Stimulated activated CD8-positive, alpha-beta memory T cell treated with anti-CD3 and anti-CD28 coated beads, Interleukin-4, amount 100 ng/mL, for 4 hours (primary cell): ENCODE measurements at regions not wholly inside any gene's neighbourhood (a gene's known extent, or its start where the extent isn't known, plus 50 kb on each side); places are given as distances from the start of the nearest gene placed in this dataset.
"Not testable (repeated sequence)": the region's sequence is repeated elsewhere in the genome, so short reads cannot be mapped to it uniquely, and the experiment has no call there.

Experiments
- DNase-seq, 2 donors: peaks; one replicate each; pipeline ENCODE4 v3.0.0-alpha.2; 2020; ENCODE audit warnings: low read depth in 2 of 2, low spot score in 1 of 2

- DNase-seq: no peak
Observed at GRCh38 chrX:109782994-109783700, 50.1 kb upstream of the ACSL4 start.

GRCh38 chrX:109783701-109784079 is 50.6 kb upstream of the ACSL4 start:
- no peak for DNase-seq

GRCh38 chrX:109785053-109785452 is 52.0 kb upstream of the ACSL4 start:
- no peak for DNase-seq

GRCh38 chrX:109790511-109790910 is 57.5 kb upstream of the ACSL4 start:
- DNase-seq: not testable (repeated sequence)

GRCh38 chrX:109793191-109793590 is 60.1 kb upstream of the ACSL4 start:
- DNase-seq: no peak

- no peak for DNase-seq
Observed at GRCh38 chrX:109795682-109796081, 62.6 kb upstream of the ACSL4 start.

- no peak for DNase-seq
Observed at GRCh38 chrX:109797311-109797975, 64.4 kb upstream of the ACSL4 start.

- no peak for DNase-seq
Observed at GRCh38 chrX:109812236-109812635, 79.2 kb upstream of the ACSL4 start.

GRCh38 chrX:109813236-109813635 is 80.2 kb upstream of the ACSL4 start:
- no peak for DNase-seq

- DNase-seq: no peak
Observed at GRCh38 chrX:109818976-109819375, 85.9 kb upstream of the ACSL4 start.

GRCh38 chrX:109822861-109823260 is 89.8 kb upstream of the ACSL4 start:
- no peak for DNase-seq

GRCh38 chrX:109826954-109827708 is 94.1 kb upstream of the ACSL4 start:
- DNase-seq: no peak

GRCh38 chrX:109827772-109828171 is 94.7 kb upstream of the ACSL4 start:
- no peak for DNase-seq

GRCh38 chrX:109830157-109830703 is 97.2 kb upstream of the ACSL4 start:
- no peak for DNase-seq

GRCh38 chrX:109830704-109831206 is 97.7 kb upstream of the ACSL4 start:
- DNase-seq: no peak

- no peak for DNase-seq
Observed at GRCh38 chrX:109831326-109831985, 98.4 kb upstream of the ACSL4 start.

GRCh38 chrX:109839694-109840567 is 106.9 kb upstream of the ACSL4 start:
- no peak for DNase-seq

- DNase-seq: no peak
Observed at GRCh38 chrX:109840585-109840984, 107.5 kb upstream of the ACSL4 start.

- DNase-seq: no peak
Observed at GRCh38 chrX:109841257-109841656, 108.2 kb upstream of the ACSL4 start.

- no peak for DNase-seq
Observed at GRCh38 chrX:109841869-109842579, 109.0 kb upstream of the ACSL4 start.
